Natural killer cell (primary cell): ENCODE measurements at regions not wholly inside any gene's neighbourhood (a gene's known extent, or its start where the extent isn't known, plus 50 kb on each side); places are given as distances from the start of the nearest gene placed in this dataset.
"Not testable (repeated sequence)": the region's sequence is repeated elsewhere in the genome, so short reads cannot be mapped to it uniquely, and the experiment has no call there.

Experiments
- ATAC-seq, 3 donors: fragments of 150-1000 bp in 2 of 3; fragments of 200-7000 bp in 1 of 3; cut with Tn5 transposase; 1 replicate in 1 of 3; 2 replicates in 2 of 3; pipeline ENCODE4 v1.10.0; 2021; ENCODE audit warnings: mild to moderate bottlenecking in 2 of 3, moderate library complexity in 2 of 3
- DNase-seq, 2 donors: peaks; one replicate each; pipeline versions ENCODE4 v3.0.0 to v3.0.0-alpha.2; 2013 to 2021; ENCODE audit warnings: mixed read lengths in 1 of 2
- H3K27ac ChIP-seq: one replicate; pipeline ENCODE4 v1.5.1; 2013; ENCODE audit warnings: mild to moderate bottlenecking, low read length
- H3K27me3 ChIP-seq: one replicate; pipeline ENCODE4 v1.6.1; 2013; ENCODE audit warnings: low read length; ENCODE audit not compliant: control insufficient read depth, insufficient read depth
- H3K36me3 ChIP-seq: one replicate; pipeline ENCODE4 v1.6.1; 2013; ENCODE audit warnings: low read length; ENCODE audit not compliant: control insufficient read depth, insufficient read depth
- H3K4me1 ChIP-seq: one replicate; pipeline ENCODE4 v1.6.1; 2013; ENCODE audit warnings: low read length; ENCODE audit not compliant: control insufficient read depth, insufficient read depth
- H3K4me3 ChIP-seq: one replicate; pipeline ENCODE4 v1.5.1; 2013; ENCODE audit warnings: low read length
- H3K9me3 ChIP-seq: one replicate; pipeline ENCODE4 v1.6.1; 2013; ENCODE audit warnings: low read length; ENCODE audit not compliant: control insufficient read depth, insufficient read depth
- H3K27ac Mint-ChIP-seq, 2 donors: one replicate each; pipeline ENCODE4 v1.8.0; 2022; ENCODE audit warnings: mild to moderate bottlenecking in 2 of 2, mixed read lengths in 2 of 2, moderate library complexity in 1 of 2
- H3K27me3 Mint-ChIP-seq, 2 donors: one replicate each; pipeline ENCODE4 v1.8.0; 2022; ENCODE audit warnings: low read depth in 2 of 2, mixed read lengths in 2 of 2
- H3K36me3 Mint-ChIP-seq: one replicate; pipeline ENCODE4 v1.8.0; 2022; ENCODE audit warnings: mixed read lengths
- H3K4me1 Mint-ChIP-seq, 2 donors: one replicate each; pipeline ENCODE4 v1.8.0; 2022; ENCODE audit warnings: mixed read lengths in 2 of 2
- H3K4me3 Mint-ChIP-seq: one replicate; pipeline ENCODE4 v1.8.0; 2022; ENCODE audit warnings: mild to moderate bottlenecking, moderate library complexity, mixed read lengths
- H3K9me3 Mint-ChIP-seq, 2 donors: one replicate each; pipeline ENCODE4 v1.8.0; 2022; ENCODE audit warnings: mixed read lengths in 2 of 2
- CTCF ChIP-seq: fragments of 200-600 bp; IDR thresholded peaks from one replicate; pipeline ENCODE4 v1.8.0; 2022; ENCODE audit warnings: antibody characterized with exemption
- WGBS: methylation state at CpG from one replicate; pipeline ENCODE4 v1.1.7; 2013; ENCODE audit warnings: missing lambda C conversion rate; ENCODE audit not compliant: insufficient coverage; 5-methylcytosine and 5-hydroxymethylcytosine counted together
- intact Hi-C: fragments of 100-400 bp; cut with micrococcal nuclease; formaldehyde crosslinking; loops from one replicate; pipeline ENCODE4 v1.14.2; 2022

DNA sequence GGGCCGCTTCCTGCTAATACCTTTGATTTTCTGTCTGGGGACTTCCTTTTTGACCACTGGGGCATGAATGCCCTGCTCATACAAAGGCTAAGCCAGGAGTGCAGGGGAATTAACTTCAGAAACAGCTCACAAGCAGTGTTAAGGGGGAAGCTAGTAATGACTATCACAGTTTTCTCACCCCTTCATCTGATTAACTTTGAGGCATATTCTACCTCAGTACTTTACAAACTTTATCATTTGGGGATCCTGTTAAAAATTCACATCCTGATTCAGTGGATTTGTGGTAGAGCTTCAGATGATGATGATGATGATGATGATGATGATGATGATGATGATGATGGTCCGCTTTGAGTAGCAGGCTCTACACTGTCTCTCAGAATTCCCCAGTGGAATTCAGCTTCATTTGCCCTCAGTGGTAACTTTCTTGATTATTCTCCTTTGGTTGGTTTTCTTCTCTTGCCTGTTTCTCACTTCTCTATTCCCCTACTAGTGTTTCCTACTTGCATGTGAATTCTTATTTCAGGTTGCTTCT, 78.4 kb upstream of the TMEM170B start:
- Mint-ChIP-seq H3K36me3 (no peaks in the 10 kb centered on the region), H3K27ac (no peak overlapping the region), H3K27me3 (peaks cover 0 to 5% of the 10 kb centered on the region in 2 donors), H3K9me3 (no peaks in the 10 kb centered on the region), H3K4me1 (peaks cover 6 to 7% of the 10 kb centered on the region in 2 donors), H3K4me3 (no peak overlapping the region)
- peak overlapping the region; percentile 51 for H3K27ac ChIP-seq
- no peaks in the 10 kb centered on the region for H3K27me3 ChIP-seq
- 63% methylated on average over 2 of the region's 2 CpGs for WGBS
- no peak overlapping the region for H3K4me3 ChIP-seq
- no peaks in the 10 kb centered on the region for H3K36me3 ChIP-seq
- intact Hi-C loops = no loop called here
- H3K4me1 ChIP-seq = peaks cover 5% of the 10 kb centered on the region
- TF ChIP-seq CTCF = no peak
- ATAC-seq = no peak
- DNase-seq = no peak
- H3K9me3 ChIP-seq = no peaks in the 10 kb centered on the region

DNA sequence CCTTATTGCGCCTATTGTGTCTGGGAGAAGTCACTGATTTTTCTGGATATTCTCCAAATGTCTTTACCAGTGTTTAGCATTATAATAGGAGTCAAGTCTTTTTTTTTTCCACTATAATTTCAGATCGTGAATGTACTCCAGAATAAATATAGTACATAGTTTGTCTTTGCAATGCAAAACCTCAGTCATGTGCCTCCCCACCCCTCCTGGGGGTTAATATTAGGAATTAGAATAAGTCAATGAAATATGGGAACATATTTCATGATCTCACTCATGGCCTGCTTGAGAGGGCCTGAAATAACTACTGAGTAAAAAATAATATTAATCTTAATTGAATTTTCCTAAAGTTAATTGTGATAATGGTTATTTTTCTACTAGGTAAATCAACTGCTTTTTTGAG, 79.0 kb upstream of the TMEM170B start:
- WGBS = 100% methylated on average over 1 of the region's 2 CpGs
- Mint-ChIP-seq H3K27me3 (peaks cover 0 to 5% of the 10 kb centered on the region in 2 donors), H3K4me3 (no peak overlapping the region), H3K36me3 (no peaks in the 10 kb centered on the region), H3K4me1 (peaks cover 6 to 7% of the 10 kb centered on the region in 2 donors), H3K9me3 (no peaks in the 10 kb centered on the region), H3K27ac (no peak overlapping the region)
- no peak for TF ChIP-seq CTCF
- intact Hi-C loops = no loop called here
- ATAC-seq (no peak), DNase-seq (no peak)
- peaks cover 5% of the 10 kb centered on the region for H3K4me1 ChIP-seq
- H3K9me3 ChIP-seq = no peaks in the 10 kb centered on the region
- no peaks in the 10 kb centered on the region for H3K36me3 ChIP-seq
- H3K4me3 ChIP-seq = no peak overlapping the region
- H3K27ac ChIP-seq = peak overlapping the region; percentile 19
- no peaks in the 10 kb centered on the region for H3K27me3 ChIP-seq

DNA sequence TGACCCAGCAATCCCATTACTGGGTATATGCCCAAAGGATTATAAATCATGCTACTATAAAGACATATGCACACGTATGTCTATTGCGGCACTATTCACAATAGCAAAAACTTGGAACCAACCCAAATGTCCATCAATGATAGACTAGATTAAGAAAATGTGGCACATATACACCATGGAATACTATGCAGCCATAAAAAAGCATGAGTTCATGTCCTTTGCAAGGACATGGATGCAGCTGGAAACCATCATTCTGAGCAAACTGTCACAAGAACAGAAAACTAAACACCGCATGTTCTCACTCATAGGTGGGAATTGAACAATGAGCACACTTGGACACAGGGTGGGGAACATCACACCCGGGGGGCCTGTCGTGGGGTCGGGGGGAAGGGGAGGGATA, 80.1 kb upstream of the TMEM170B start:
- H3K27ac Mint-ChIP-seq, H3K4me1 Mint-ChIP-seq, ATAC-seq, H3K4me3 ChIP-seq, H3K27ac ChIP-seq, intact Hi-C loops, DNase-seq, H3K27me3 ChIP-seq, H3K4me3 Mint-ChIP-seq, H3K4me1 ChIP-seq, H3K36me3 Mint-ChIP-seq, H3K36me3 ChIP-seq, H3K9me3 Mint-ChIP-seq, H3K9me3 ChIP-seq: not testable (repeated sequence)
- H3K27me3 Mint-ChIP-seq = peaks cover 0 to 11% of the 10 kb centered on the region in 2 donors
- 99% methylated on average over 6 of the region's 6 CpGs for WGBS

DNA sequence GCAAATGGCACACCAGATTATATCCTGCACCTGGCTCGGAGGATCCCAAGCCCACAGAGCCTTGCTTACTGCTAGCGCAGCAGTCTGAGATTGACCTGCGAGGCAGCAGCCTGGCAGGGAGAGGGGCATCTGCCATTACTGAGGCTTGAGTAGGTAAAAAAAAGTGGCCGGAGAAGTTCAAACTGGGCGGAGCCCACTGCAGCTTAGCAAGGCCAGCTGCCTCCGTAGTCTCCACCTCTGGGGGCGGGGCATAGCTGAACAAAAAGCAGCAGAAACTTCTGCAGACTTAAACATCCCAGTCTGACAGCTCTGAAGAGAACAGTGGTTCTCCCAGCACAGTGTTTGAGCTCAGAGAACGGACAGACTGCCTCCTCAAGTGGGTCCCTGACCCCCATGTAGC, 85.4 kb upstream of the TMEM170B start:
- H3K9me3 Mint-ChIP-seq, H3K27ac ChIP-seq, ATAC-seq, H3K27me3 ChIP-seq, DNase-seq, H3K4me1 Mint-ChIP-seq, intact Hi-C loops, H3K4me3 Mint-ChIP-seq, H3K36me3 Mint-ChIP-seq, H3K4me1 ChIP-seq, H3K9me3 ChIP-seq, H3K27ac Mint-ChIP-seq, H3K4me3 ChIP-seq, H3K36me3 ChIP-seq: not testable (repeated sequence)
- peaks cover 15 to 20% of the 10 kb centered on the region in 2 donors for H3K27me3 Mint-ChIP-seq
- 96% methylated on average over 8 of the region's 8 CpGs for WGBS
